IPS-15b (cell line): ENCODE measurements at regions not wholly inside any gene's neighbourhood (a gene's known extent, or its start where the extent isn't known, plus 50 kb on each side); places are given as distances from the start of the nearest gene placed in this dataset.

Source experiments
- H3K27me3 ChIP-seq: one replicate; pipeline ENCODE4 v1.6.1; 2013; ENCODE audit warnings: low read length; ENCODE audit not compliant: control insufficient read depth, insufficient read depth
- H3K36me3 ChIP-seq: one replicate; pipeline ENCODE4 v1.6.1; 2013; ENCODE audit warnings: low read length; ENCODE audit not compliant: control insufficient read depth, insufficient read depth
- H3K4me1 ChIP-seq: one replicate; pipeline ENCODE4 v1.6.1; 2013; ENCODE audit warnings: mild to moderate bottlenecking, low read length; ENCODE audit not compliant: control insufficient read depth, insufficient read depth
- H3K4me3 ChIP-seq: one replicate; pipeline ENCODE4 v1.5.1; 2013; ENCODE audit warnings: low read depth, low read length
- H3K9ac ChIP-seq: one replicate; pipeline ENCODE4 v1.6.1; 2013; ENCODE audit warnings: low read depth, mild to moderate bottlenecking, low read length
- H3K9me3 ChIP-seq: one replicate; pipeline ENCODE4 v1.6.1; 2013; ENCODE audit warnings: mild to moderate bottlenecking, low read length; ENCODE audit not compliant: control insufficient read depth, insufficient read depth

- Histone ChIP-seq H3K4me3 (no peak overlapping the region), H3K9ac (no peak overlapping the region), H3K9me3 (no peaks in the 10 kb centered on the region), H3K36me3 (no peaks in the 10 kb centered on the region), H3K27me3 (no peaks in the 10 kb centered on the region), H3K4me1 (peaks cover 4% of the 10 kb centered on the region)
Observed at GRCh38 chr1:232456714-232457113, 173.2 kb downstream of the SIPA1L2 start.

DNA sequence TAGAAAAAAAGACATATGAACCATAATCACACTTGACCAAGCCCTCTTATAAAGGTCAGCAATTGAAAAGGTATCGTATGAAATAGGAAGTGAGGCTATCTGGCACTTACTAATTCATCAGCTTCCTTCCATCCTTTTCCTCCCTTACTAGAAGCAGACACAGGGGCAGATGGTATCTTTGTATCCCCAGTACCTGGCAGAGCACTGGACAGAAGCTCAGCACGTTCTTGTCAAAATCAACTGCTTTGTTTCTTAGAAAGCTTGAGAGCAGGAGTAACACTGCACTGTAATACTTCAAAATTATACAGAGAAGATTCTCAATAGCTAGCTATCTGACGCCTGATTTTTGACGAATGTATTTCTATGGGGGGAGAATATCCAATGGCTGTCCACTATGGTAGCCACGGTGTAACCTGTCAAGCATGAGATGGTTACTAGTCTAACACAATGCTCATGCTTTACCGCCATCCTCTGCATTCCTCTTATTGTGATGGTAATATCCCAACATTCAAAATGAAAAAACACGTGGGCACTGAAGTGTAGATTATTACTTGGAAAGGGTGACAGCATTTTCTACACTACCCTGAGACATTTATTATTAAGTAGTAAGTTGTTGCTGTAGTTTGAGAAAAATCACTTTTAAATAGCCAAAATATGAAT is 175.6 kb downstream of the SIPA1L2 start:
- no peaks in the 10 kb centered on the region for H3K9me3 ChIP-seq
- no peaks in the 10 kb centered on the region for H3K27me3 ChIP-seq
- no peaks in the 10 kb centered on the region for H3K36me3 ChIP-seq
- H3K4me1 ChIP-seq = peaks cover 4% of the 10 kb centered on the region
- no peak overlapping the region for H3K4me3 ChIP-seq
- H3K9ac ChIP-seq = no peak overlapping the region

- Histone ChIP-seq H3K9me3 (no peaks in the 10 kb centered on the region), H3K27me3 (no peaks in the 10 kb centered on the region), H3K4me1 (peaks cover 4% of the 10 kb centered on the region), H3K4me3 (no peak overlapping the region), H3K36me3 (no peaks in the 10 kb centered on the region), H3K9ac (no peak overlapping the region)
Observed at GRCh38 chr1:232452736-232453440, 177.0 kb downstream of the SIPA1L2 start.

DNA sequence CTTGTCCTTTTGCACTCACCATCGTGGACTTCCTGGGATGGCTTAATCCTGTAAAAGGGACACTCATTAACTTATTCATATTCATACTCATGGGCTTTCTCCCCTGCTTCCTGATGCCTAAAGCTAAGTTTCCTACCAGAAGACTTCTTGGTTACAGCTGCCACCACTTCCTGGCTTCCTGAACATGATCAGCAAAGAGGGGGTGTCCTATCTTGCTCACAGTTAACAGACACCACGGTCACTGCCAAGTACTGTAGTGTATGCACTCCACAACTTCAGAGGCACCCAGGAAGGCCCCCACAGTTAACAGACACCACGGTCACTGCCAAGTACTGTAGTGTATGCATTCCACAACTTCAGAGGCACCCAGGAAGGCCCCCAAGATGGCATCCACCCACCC is 177.8 kb downstream of the SIPA1L2 start:
- H3K9ac ChIP-seq = no peak overlapping the region
- H3K4me3 ChIP-seq = no peak overlapping the region
- no peaks in the 10 kb centered on the region for H3K36me3 ChIP-seq
- H3K27me3 ChIP-seq = no peaks in the 10 kb centered on the region
- no peaks in the 10 kb centered on the region for H3K9me3 ChIP-seq
- peaks cover under 1% of the 10 kb centered on the region for H3K4me1 ChIP-seq

DNA sequence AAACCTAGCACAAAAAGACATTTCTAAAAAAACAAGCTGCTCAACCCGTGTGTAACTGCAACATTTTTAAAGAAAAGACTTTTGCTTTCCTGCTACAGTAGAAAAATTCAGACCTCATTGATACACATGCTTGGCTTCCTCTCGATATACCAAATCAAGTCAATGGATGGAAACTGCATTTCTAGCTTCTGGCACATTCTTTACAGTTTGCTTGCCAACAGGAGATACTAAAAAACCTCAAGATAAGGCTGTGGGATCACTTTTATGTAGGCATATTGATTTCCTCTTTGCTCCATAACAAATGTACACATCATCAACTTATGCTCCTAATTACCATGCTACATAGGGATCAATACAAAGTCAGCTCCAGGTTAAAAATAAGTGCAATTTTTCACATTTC is 178.4 kb downstream of the SIPA1L2 start:
- Histone ChIP-seq H3K4me3 (no peak overlapping the region), H3K9ac (no peak overlapping the region), H3K9me3 (no peaks in the 10 kb centered on the region), H3K36me3 (no peaks in the 10 kb centered on the region), H3K27me3 (no peaks in the 10 kb centered on the region), H3K4me1 (no peaks in the 10 kb centered on the region)

GRCh38 chr1:232450615-232451014 is 179.3 kb downstream of the SIPA1L2 start:
- no peak overlapping the region for H3K4me3 ChIP-seq

GRCh38 chr1:232447125-232447524 is 182.8 kb downstream of the SIPA1L2 start:
- Histone ChIP-seq H3K36me3 (no peaks in the 10 kb centered on the region), H3K27me3 (no peaks in the 10 kb centered on the region), H3K9ac (no peak overlapping the region), H3K9me3 (no peaks in the 10 kb centered on the region), H3K4me3 (no peak overlapping the region), H3K4me1 (no peaks in the 10 kb centered on the region)

More at GRCh38 chr1:232450615-232451014, 179.3 kb downstream of the SIPA1L2 start:
- H3K9me3 ChIP-seq = no peaks in the 10 kb centered on the region
- H3K27me3 ChIP-seq = no peaks in the 10 kb centered on the region
- H3K36me3 ChIP-seq = no peaks in the 10 kb centered on the region
- H3K4me1 ChIP-seq = no peaks in the 10 kb centered on the region
- H3K9ac ChIP-seq = no peak overlapping the region

DNA sequence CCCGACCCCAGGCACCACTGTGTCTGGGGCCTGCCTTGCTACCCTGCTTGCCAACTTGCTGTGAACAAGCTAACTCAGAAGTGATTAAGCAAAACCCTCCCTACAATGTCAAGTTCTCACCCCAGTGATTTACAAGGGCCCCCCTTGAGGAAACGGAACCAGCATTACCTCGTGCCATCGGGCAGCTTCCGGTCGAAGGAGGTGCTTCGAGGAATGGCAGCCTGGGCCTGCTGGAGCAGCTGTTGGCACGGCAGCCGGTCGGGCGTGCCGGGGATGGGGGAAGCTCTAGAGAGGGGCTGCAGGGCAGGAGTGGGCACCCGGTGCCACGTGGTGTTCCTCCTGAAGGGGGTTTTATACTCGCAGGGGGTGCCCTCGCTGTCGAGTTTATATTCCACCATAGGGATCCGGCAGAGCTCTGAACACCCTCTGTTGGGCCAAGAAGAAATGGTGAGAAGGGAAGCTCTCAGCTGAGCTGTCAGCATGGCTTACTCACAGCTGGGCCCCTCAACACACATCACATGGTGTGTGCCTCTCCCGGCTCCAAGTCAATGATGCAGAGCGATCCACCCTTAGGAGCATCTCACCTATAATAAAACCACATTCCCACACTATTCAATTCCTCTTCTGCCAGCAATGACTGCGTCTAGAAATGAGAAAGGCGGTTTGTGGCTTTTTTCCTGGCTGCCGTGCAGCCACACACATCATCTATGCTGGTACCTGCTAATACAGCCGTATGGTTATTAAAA is 184.4 kb downstream of the SIPA1L2 start:
- H3K4me1 ChIP-seq = no peaks in the 10 kb centered on the region
- H3K9ac ChIP-seq = no peak overlapping the region
- no peak overlapping the region for H3K4me3 ChIP-seq
- H3K36me3 ChIP-seq = no peaks in the 10 kb centered on the region
- no peaks in the 10 kb centered on the region for H3K27me3 ChIP-seq
- H3K9me3 ChIP-seq = no peaks in the 10 kb centered on the region

DNA sequence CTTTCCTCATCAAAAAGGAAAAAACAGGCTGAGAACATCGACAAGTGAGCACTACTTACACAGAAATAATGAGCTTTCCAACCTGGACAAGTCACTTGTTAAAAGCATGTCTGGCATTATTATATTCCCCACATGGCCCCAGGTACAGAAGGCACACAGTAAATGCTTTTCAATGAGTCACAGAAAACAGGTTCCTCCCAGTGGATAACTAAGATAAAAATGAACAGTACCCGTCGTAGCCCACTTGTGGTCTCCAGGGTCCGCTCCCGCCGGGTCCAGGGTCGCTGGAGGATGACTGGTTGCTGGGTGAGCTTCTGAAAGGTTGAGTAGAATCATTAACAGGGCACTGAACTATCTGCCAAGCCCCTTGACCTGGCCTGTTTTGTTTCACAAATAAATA is 186.6 kb downstream of the SIPA1L2 start:
- H3K36me3 ChIP-seq = no peaks in the 10 kb centered on the region
- H3K4me3 ChIP-seq = no peak overlapping the region
- H3K27me3 ChIP-seq = no peaks in the 10 kb centered on the region
- no peak overlapping the region for H3K9ac ChIP-seq
- H3K9me3 ChIP-seq = no peaks in the 10 kb centered on the region
- no peaks in the 10 kb centered on the region for H3K4me1 ChIP-seq

DNA sequence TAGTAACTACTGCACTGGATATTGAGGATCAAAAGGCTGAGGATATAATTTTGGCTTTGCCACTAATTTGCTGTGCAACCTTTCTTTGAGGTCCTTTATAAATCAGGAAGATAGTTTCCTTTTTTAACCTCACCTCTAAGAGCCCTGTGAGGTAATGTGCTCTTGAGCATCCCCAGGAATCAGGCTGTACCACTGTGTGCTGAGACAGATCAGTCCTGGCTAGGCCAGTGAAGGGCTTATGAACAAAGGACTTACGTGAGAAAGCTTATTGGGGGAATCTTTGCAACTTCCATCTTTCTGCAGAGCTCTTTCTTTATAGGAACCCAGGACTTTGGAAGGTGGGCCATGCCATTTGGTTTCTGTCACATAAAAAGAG is 188.9 kb downstream of the SIPA1L2 start:
- H3K9ac ChIP-seq = no peak overlapping the region
- no peaks in the 10 kb centered on the region for H3K36me3 ChIP-seq
- H3K4me3 ChIP-seq = no peak overlapping the region
- no peaks in the 10 kb centered on the region for H3K9me3 ChIP-seq
- H3K4me1 ChIP-seq = no peaks in the 10 kb centered on the region
- H3K27me3 ChIP-seq = no peaks in the 10 kb centered on the region

GRCh38 chr1:232440325-232441035 is 189.5 kb downstream of the SIPA1L2 start:
- H3K9ac ChIP-seq = no peak overlapping the region
- no peaks in the 10 kb centered on the region for H3K36me3 ChIP-seq

More at GRCh38 chr1:232440325-232441035, 189.5 kb downstream of the SIPA1L2 start:
- Histone ChIP-seq H3K4me1 (no peaks in the 10 kb centered on the region), H3K4me3 (no peak overlapping the region), H3K27me3 (no peaks in the 10 kb centered on the region), H3K9me3 (no peaks in the 10 kb centered on the region)
